B cell (primary cell): ENCODE measurements at regions not wholly inside any gene's neighbourhood (a gene's known extent, or its start where the extent isn't known, plus 50 kb on each side); places are given as distances from the start of the nearest gene placed in this dataset.

Source experiments
- ATAC-seq: fragments of 200-7000 bp; cut with Tn5 transposase; one replicate; pipeline ENCODE4 v1.10.0; 2021; ENCODE audit warnings: low read depth, mild to moderate bottlenecking, moderate number of reproducible peaks, moderate library complexity
- CTCF ChIA-PET: fragments of 350-600 bp; sonication (Branson Sonifier 250); formaldehyde crosslinking; loops from one replicate; lab custom pipeline; 2021; ENCODE audit warnings: antibody characterized with exemption, inconsistent platforms; lab: Charles Lee
- POLR2A ChIA-PET: fragments of 350-600 bp; sonication (Branson Sonifier 250); formaldehyde crosslinking; loops from one replicate; lab custom pipeline; 2021; ENCODE audit warnings: antibody characterized with exemption; lab: Charles Lee
- DNase-seq: peaks from one replicate; pipeline ENCODE4 v3.0.0; 2013
- H2AFZ ChIP-seq: 2 replicates; pipeline ENCODE4 v1.6.1; 2012; ENCODE audit warnings: mild to moderate bottlenecking, low read depth, low read length; ENCODE audit not compliant: insufficient read depth, poor library complexity, severe bottlenecking
- H3K27ac ChIP-seq, 2 donors: 1 replicate in 1 of 2; 2 replicates in 1 of 2; pipeline ENCODE4 v1.5.1; 2012 to 2013; ENCODE audit warnings: low read length in 2 of 2, mild to moderate bottlenecking in 2 of 2, moderate library complexity in 1 of 2
- H3K27me3 ChIP-seq, 4 experiments: fragments of 200-600 bp in 1 of 4; sonication (generic) in 1 of 4; replicated peaks in 1 of 4; 1 replicate in 2 of 4; 2 replicates in 2 of 4; pipeline versions ENCODE4 v1.6.1 to v1.7.0; 2013 to 2016; ENCODE audit warnings: low read length in 3 of 4, mild to moderate bottlenecking in 2 of 4, mixed read lengths in 1 of 4, moderate library complexity in 1 of 4; ENCODE audit not compliant: insufficient read depth in 4 of 4, control insufficient read depth in 3 of 4; ENCODE audit errors: control extremely low read depth in 1 of 4
- H3K36me3 ChIP-seq, 2 experiments: replicated peaks in 1 of 2; 1 replicate in 1 of 2; 2 replicates in 1 of 2; pipeline versions ENCODE4 v1.6.1 to v1.7.1; 2013; ENCODE audit warnings: low read length in 1 of 2; ENCODE audit not compliant: insufficient read depth in 2 of 2, control insufficient read depth in 1 of 2; ENCODE audit errors: control extremely low read depth in 1 of 2, extremely low read depth in 1 of 2
- H3K4me1 ChIP-seq, 2 donors: fragments of 200-600 bp in 1 of 2; sonication (generic) in 1 of 2; 1 replicate in 1 of 2; 2 replicates in 1 of 2; pipeline versions ENCODE4 v1.5.1 to v1.6.1; 2013 to 2017; ENCODE audit warnings: low read length in 2 of 2; ENCODE audit not compliant: control insufficient read depth in 2 of 2, insufficient read depth in 2 of 2
- H3K4me2 ChIP-seq: replicated peaks from 2 replicates; pipeline ENCODE3; 2012; ENCODE audit warnings: mild to moderate bottlenecking, low read depth, low read length; ENCODE audit not compliant: poor library complexity, severe bottlenecking
- H3K4me3 ChIP-seq, 5 experiments: fragments of 200-600 bp in 1 of 5; sonication (generic) in 1 of 5; 1 replicate in 3 of 5; 2 replicates in 2 of 5; pipeline versions ENCODE4 v1.5.1 to v1.7.0; 2011 to 2016; ENCODE audit warnings: low read length in 4 of 5, mild to moderate bottlenecking in 4 of 5, low read depth in 2 of 5, control low read depth in 1 of 5, moderate library complexity in 1 of 5; ENCODE audit not compliant: insufficient read depth in 1 of 5; ENCODE audit errors: control extremely low read depth in 1 of 5, extremely low read depth in 1 of 5
- H3K79me2 ChIP-seq: fragments of 200-600 bp; sonication (generic); one replicate; pipeline ENCODE4 v1.6.0; 2016; ENCODE audit warnings: low read length; ENCODE audit not compliant: control insufficient read depth, insufficient read depth
- H3K9ac ChIP-seq: fragments of 200-600 bp; sonication (generic); 2 replicates; pipeline ENCODE4 v1.6.1; 2017; ENCODE audit warnings: mild to moderate bottlenecking, low read length, moderate library complexity
- H3K9me3 ChIP-seq, 3 donors: one replicate each; pipeline versions ENCODE4 v1.6.1 to v1.7.1; 2013; ENCODE audit warnings: low read length in 2 of 3; ENCODE audit not compliant: control insufficient read depth in 2 of 3, insufficient read depth in 1 of 3; ENCODE audit errors: control extremely low read depth in 1 of 3
- H4K20me1 ChIP-seq: 2 replicates; pipeline ENCODE4 v1.6.0; 2012; ENCODE audit warnings: mild to moderate bottlenecking, low read length; ENCODE audit not compliant: insufficient read depth, control insufficient read depth, poor library complexity, severe bottlenecking
- H3K27ac Mint-ChIP-seq: one replicate; pipeline ENCODE4 v1.8.0; 2021; ENCODE audit warnings: mixed read lengths
- H3K27me3 Mint-ChIP-seq: one replicate; pipeline ENCODE4 v1.8.0; 2021; ENCODE audit warnings: mixed read lengths
- H3K4me1 Mint-ChIP-seq: one replicate; pipeline ENCODE4 v1.8.0; 2021; ENCODE audit warnings: mixed read lengths
- H3K4me3 Mint-ChIP-seq: one replicate; pipeline ENCODE4 v1.8.0; 2021; ENCODE audit warnings: mixed read lengths
- H3K9me3 Mint-ChIP-seq: one replicate; pipeline ENCODE4 v1.8.0; 2022; ENCODE audit warnings: mixed read lengths; ENCODE audit not compliant: insufficient read depth
- EZH2 ChIP-seq: IDR thresholded peaks from 2 replicates; pipeline ENCODE4 v1.6.1; 2012; ENCODE audit warnings: borderline replicate concordance, low read depth, mild to moderate bottlenecking, moderate library complexity, low read length; ENCODE audit not compliant: insufficient read depth, poor library complexity, severe bottlenecking
- WGBS: methylation state at CpG from one replicate; pipeline ENCODE4 v1.1.5; 2013; ENCODE audit warnings: missing lambda C conversion rate; ENCODE audit not compliant: insufficient coverage; 5-methylcytosine and 5-hydroxymethylcytosine counted together
- intact Hi-C: fragments of 100-400 bp; cut with micrococcal nuclease; formaldehyde crosslinking; loops from one replicate; pipeline ENCODE4 v1.10.0; 2022
- TF ChIP-seq, protein P1 (sequence below): fragments of 200-600 bp; IDR thresholded peaks from one replicate; pipeline ENCODE4 v1.8.0; 2022; ENCODE audit warnings: antibody characterized with exemption, mild to moderate bottlenecking

DNA sequence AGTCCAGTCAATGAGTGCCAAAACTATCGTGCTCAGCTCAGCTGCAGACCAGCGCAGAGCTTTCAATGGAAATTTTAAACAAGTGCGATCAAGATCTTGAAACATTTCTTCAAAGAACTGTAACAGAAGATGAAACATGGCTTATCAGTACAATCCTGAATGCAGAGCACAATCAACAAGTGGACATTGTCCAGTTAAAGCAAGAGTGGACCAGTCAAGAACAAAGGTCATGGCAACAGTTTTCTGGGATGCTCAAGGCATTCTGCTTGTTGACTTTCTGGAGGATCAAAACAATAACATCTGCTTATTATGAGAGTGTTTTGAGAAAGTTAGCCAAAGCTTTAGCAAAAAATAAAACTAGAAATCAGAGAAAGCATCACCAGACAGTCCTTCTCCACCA lies 374.2 kb downstream of the SETD4 start:
- H3K9me3 Mint-ChIP-seq = no peaks in the 10 kb centered on the region
- H3K27me3 ChIP-seq = no peaks in the 10 kb centered on the region
- H3K27ac ChIP-seq = no peak overlapping the region
- no peak overlapping the region for H3K27ac Mint-ChIP-seq
- H3K27me3 Mint-ChIP-seq = peaks cover 41% of the 10 kb centered on the region
- DNase-seq = no peak
- no peak overlapping the region for H2AFZ ChIP-seq
- no peak overlapping the region for H3K4me2 ChIP-seq
- intact Hi-C loops = no loop called here
- ChIA-PET POLR2A (no interaction called here), CTCF (no interaction called here)
- no peaks in the 10 kb centered on the region for H3K4me1 Mint-ChIP-seq
- TF ChIP-seq, protein P1, sequence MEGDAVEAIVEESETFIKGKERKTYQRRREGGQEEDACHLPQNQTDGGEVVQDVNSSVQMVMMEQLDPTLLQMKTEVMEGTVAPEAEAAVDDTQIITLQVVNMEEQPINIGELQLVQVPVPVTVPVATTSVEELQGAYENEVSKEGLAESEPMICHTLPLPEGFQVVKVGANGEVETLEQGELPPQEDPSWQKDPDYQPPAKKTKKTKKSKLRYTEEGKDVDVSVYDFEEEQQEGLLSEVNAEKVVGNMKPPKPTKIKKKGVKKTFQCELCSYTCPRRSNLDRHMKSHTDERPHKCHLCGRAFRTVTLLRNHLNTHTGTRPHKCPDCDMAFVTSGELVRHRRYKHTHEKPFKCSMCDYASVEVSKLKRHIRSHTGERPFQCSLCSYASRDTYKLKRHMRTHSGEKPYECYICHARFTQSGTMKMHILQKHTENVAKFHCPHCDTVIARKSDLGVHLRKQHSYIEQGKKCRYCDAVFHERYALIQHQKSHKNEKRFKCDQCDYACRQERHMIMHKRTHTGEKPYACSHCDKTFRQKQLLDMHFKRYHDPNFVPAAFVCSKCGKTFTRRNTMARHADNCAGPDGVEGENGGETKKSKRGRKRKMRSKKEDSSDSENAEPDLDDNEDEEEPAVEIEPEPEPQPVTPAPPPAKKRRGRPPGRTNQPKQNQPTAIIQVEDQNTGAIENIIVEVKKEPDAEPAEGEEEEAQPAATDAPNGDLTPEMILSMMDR = no peak
- no peak for TF ChIP-seq EZH2
- WGBS = 98% methylated on average over 3 of the region's 3 CpGs
- no peaks in the 10 kb centered on the region for H4K20me1 ChIP-seq
- no peaks in the 10 kb centered on the region for H3K36me3 ChIP-seq
- no peaks in the 10 kb centered on the region for H3K9me3 ChIP-seq
- no peaks in the 10 kb centered on the region for H3K79me2 ChIP-seq
- H3K4me1 ChIP-seq = no peaks in the 10 kb centered on the region
- no peak for ATAC-seq
- no peak overlapping the region for H3K4me3 Mint-ChIP-seq
- H3K4me3 ChIP-seq = no peak overlapping the region
- H3K9ac ChIP-seq = no peak overlapping the region

DNA sequence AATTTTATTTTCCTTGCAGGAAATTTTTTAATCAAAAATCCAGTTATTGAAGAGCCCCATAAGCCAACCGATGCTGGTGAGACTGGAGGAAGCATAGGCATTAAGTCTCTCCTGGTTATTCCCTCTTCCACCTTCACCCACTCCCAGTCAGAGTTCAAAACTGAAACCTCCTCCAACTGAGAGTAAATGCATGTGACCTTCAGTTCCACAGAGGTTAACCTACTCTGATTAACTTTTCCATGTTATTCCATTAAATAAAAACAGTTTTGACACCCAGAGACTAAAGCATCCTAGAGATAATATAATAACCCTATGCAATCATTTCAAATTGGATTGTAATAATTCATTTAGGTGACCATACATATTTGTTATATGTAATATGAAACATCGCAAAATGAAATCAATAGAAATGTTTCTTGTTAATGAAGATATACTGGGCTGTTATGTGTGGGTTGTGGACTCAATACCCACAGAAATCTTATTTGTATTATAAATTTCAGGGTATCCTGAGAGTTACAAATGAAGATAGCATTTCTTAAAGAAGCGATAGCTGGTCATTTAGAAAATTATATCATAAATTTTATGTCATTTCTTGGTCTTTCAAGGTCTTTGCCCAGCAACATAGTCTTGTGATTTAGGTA lies 376.5 kb downstream of the SETD4 start:
- TF ChIP-seq EZH2 = no peak
- TF ChIP-seq, protein P1 = no peak
- WGBS = 86% methylated on average over 1 of the region's 3 CpGs
- no peak overlapping the region for H3K4me2 ChIP-seq
- H2AFZ ChIP-seq = no peak overlapping the region
- no peak for ATAC-seq
- H3K27ac ChIP-seq = no peak overlapping the region
- no peak for DNase-seq
- H3K9me3 ChIP-seq = no peaks in the 10 kb centered on the region
- Mint-ChIP-seq H3K9me3 (no peaks in the 10 kb centered on the region), H3K4me3 (no peak overlapping the region), H3K27ac (no peak overlapping the region), H3K27me3 (peaks cover 29% of the 10 kb centered on the region), H3K4me1 (no peaks in the 10 kb centered on the region)
- ChIA-PET POLR2A (no interaction called here), CTCF (no interaction called here)
- H3K4me1 ChIP-seq = no peaks in the 10 kb centered on the region
- no peak overlapping the region for H3K4me3 ChIP-seq
- no peaks in the 10 kb centered on the region for H3K79me2 ChIP-seq
- no peak overlapping the region for H3K9ac ChIP-seq
- intact Hi-C loops = no loop called here
- H4K20me1 ChIP-seq = no peaks in the 10 kb centered on the region
- no peaks in the 10 kb centered on the region for H3K36me3 ChIP-seq
- peaks cover 0 to 3% (median 0%) of the 10 kb centered on the region in 4 experiments for H3K27me3 ChIP-seq
